ENCODE measurements at regions not wholly inside any gene's neighbourhood (a gene's known extent, or its start where the extent isn't known, plus 50 kb on each side); places are given as distances from the start of the nearest gene placed in this dataset.

DNA sequence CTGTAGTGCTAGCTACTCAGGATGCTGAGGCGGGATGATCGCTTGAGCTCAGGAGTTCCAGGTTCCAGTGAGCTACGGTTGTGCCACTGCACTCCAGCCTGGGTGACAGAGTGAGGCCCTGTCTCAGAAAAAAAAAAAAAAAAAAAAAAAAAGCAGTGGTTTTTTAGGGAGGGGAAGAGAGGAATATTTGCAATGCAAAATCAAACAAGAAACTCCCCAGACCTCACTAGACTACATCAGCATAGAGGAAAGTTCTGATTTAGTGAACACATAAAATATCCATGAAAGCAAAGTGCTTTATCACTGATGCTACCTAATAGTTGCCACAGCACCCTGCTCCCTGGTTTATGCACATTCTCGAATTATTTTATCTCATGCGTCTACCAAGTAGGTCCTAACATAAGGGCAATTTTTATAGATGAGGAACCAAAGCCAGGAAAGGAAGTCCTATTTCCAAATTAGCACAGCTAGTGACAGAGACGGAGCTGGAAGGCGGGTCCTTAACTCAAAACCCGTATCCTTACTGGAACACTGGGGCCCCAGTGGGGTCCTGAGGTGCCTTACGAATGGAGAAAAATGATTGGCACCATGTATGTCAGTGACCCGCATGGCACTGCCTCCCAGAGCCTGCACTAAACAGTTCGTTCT is 50.7 kb upstream of the GPR157 start:
- POLR2A ChIA-PET: no interaction called here

DNA sequence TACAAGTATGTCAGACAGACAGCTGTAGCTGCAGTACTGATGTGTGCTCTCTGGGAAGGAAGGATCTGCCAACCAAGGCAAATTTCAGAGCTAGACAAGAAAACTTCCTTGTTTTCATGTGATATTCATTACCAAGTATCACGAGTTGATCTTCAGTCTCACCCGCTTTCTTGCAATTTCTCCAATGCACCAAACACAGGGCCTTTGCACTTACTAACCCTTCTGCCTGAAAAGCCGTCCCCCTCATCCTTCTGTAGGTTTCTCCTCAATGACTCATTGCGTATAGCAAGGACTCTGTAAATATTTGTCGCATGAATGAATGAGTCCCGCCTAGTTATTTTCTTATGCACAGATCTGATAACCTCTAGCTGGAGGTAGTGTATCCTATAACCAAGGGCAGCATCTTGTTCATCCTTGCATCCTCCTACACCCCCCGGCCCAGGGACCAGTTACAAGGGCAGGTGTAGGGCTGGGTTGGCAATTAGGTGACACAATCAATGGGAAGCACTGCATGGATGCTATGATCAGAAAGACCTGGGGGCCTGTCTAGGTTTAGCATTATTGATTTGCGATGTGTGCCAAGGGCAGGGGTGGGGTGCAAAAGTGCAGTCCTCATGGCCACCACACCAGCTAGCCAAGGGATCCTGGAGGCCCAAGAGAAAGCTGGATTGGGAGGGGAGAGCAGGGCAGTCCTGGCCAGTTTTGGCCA is 51.4 kb upstream of the GPR157 start:
- Mint-ChIP-seq H3K27me3 (ENCODE audit: low read depth) (peaks cover 14% of the 10 kb centered on the region), H3K27ac (no peak overlapping the region), H3K9me3 (ENCODE audit: insufficient read depth) (no peaks in the 10 kb centered on the region), H3K4me3 (peak overlapping the region; percentile 76), H3K36me3 (ENCODE audit: low read depth) (peaks cover 18% of the 10 kb centered on the region), H3K4me1 (ENCODE audit: low read depth) (peaks cover 34% of the 10 kb centered on the region)
- no peak for DNase-seq
- CTCF ChIA-PET: interaction anchor here (0.6 to 3.1 kb wide), 17 partner anchors 8 to 331 kb away, joined by 3 to 12 read pairs (median 4); partner anchors contain the start of gene H6PD
- POLR2A ChIA-PET: interaction anchor here (0.7 kb wide), 1 partner anchor 11 kb away, joined by 3 read pairs; no protein-coding TSS in a partner anchor
- no peak for ATAC-seq

More for the DNA sequence above, 50.7 kb upstream of the GPR157 start:
- Mint-ChIP-seq H3K27ac (no peak overlapping the region), H3K4me1 (ENCODE audit: low read depth) (peaks cover 32% of the 10 kb centered on the region), H3K36me3 (ENCODE audit: low read depth) (peaks cover 16% of the 10 kb centered on the region), H3K27me3 (ENCODE audit: low read depth) (peaks cover 13% of the 10 kb centered on the region), H3K4me3 (no peak overlapping the region), H3K9me3 (ENCODE audit: insufficient read depth) (no peaks in the 10 kb centered on the region)
- CTCF ChIA-PET: interaction anchor here (0.7 to 3.1 kb wide), 6 partner anchors 9 to 1277 kb away, joined by 3 to 10 read pairs (median 6); no protein-coding TSS in a partner anchor
- no peak for DNase-seq
- no peak for ATAC-seq

DNA sequence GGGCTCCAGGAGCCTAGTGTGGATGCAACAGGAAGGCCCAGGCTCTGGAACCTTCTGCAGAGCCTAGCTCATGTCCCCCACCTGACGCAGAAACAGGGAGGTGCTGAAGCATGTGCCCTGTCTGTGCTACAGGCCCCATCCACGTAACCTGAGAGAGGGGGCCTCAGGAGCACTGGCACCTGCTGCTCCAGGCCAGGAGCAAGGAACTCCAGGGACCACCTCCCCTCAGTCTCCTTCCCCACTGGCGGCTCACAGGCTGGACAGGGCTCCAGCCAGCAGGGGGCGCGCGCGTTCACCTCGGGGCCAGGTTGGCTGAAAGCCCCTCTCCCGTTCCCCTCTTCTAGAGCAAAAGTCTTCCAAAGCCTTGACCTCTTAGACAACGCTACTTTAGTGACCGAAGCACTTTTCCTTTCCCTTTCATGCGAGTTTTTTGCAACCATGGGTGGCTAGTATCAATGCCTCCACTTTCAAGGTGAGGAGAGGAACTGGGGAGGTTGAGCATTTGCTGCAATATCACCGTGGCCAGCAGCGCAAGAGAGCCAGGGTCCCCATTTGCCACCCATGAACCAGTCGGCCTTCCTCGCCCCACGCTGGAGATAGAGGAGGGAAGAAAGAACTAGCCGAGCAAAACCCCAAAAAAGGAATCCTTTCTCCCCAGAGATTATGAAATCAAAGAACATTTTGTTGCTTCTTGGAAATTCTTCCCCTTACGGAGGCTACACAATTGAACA is 52.4 kb upstream of the GPR157 start:
- Mint-ChIP-seq H3K4me1 (ENCODE audit: low read depth) (peaks cover 37% of the 10 kb centered on the region), H3K27ac (peak overlapping the region; percentile 64), H3K36me3 (ENCODE audit: low read depth) (peaks cover 18% of the 10 kb centered on the region), H3K4me3 (peak overlapping the region; percentile 76), H3K27me3 (ENCODE audit: low read depth) (peaks cover 14% of the 10 kb centered on the region), H3K9me3 (ENCODE audit: insufficient read depth) (no peaks in the 10 kb centered on the region)
- POLR2A ChIA-PET: interaction anchor here (0.7 kb wide), 1 partner anchor 12 kb away, joined by 3 read pairs; no protein-coding TSS in a partner anchor
- CTCF ChIA-PET: interaction anchor here (0.6 to 3.1 kb wide), 17 partner anchors 7 to 310 kb away, joined by 3 to 12 read pairs (median 4); partner anchors contain the start of gene H6PD
- DNase-seq: peak; percentile 76
- peak; percentile 77 for ATAC-seq

DNA sequence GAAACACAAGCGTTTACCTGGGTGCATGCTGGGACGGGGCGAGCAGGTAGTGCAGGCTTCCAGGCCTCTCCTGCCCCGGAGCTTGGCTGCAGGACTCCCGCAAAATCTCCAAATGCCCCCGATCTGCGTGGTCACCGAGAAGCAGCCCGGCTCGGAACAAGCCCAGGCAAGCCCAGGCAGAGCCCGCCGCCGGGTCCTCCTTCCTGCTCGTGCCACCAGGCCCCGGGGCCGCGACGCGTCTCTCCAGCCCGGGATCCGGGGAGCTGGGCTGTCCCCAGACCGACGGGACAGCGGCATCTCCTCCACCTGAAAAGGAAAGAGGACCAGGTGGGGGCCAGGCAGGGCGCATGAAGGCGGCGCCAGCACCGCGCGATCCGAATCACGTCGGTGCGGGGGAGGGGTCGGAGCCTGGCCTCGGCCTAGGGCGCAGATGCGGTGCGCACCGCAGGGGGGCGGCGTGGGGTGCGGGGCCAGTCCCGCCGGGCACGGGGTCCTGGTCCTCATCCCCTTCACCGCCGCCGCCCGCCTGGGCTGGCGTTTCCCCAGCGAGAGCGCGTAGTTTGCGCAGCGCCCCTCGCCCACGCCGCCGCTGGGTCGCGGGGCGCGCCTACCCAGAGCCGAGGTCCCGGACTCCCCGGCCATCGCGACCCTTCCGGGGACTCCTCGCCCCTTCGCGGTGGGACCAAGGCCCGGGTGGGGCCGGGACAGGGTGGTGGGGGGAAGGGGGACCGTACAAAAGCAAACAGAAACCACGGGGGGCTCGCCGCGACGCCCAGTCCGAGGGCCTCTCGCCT is 52.4 kb upstream of the H6PD start:
- peak; percentile 63 for ATAC-seq
- ChIA-PET CTCF (interaction anchor here (1.6 to 2.5 kb wide), 3 partner anchors 15 to 67 kb away, joined by 4 to 12 read pairs (median 11); no protein-coding TSS in a partner anchor), POLR2A (no interaction called here)
- Mint-ChIP-seq H3K4me3 (peak overlapping the region; percentile 77), H3K4me1 (ENCODE audit: low read depth) (peaks cover 37% of the 10 kb centered on the region), H3K36me3 (ENCODE audit: low read depth) (peaks cover 18% of the 10 kb centered on the region), H3K27me3 (ENCODE audit: low read depth) (peaks cover 14% of the 10 kb centered on the region), H3K9me3 (ENCODE audit: insufficient read depth) (no peaks in the 10 kb centered on the region), H3K27ac (peak overlapping the region; percentile 64)
- DNase-seq: peak; percentile 57

GRCh38 chr1:9182784-9183257 is 51.8 kb upstream of the H6PD start:
- Mint-ChIP-seq H3K27ac (no peak overlapping the region), H3K27me3 (ENCODE audit: low read depth) (peaks cover 14% of the 10 kb centered on the region), H3K4me3 (peak overlapping the region; percentile 77), H3K4me1 (ENCODE audit: low read depth) (peaks cover 40% of the 10 kb centered on the region), H3K36me3 (ENCODE audit: low read depth) (peaks cover 18% of the 10 kb centered on the region), H3K9me3 (ENCODE audit: insufficient read depth) (no peaks in the 10 kb centered on the region)
- ChIA-PET POLR2A (interaction anchor here (0.6 kb wide), 1 partner anchor 11 kb away, joined by 3 read pairs; no protein-coding TSS in a partner anchor), CTCF (interaction anchor here (1.6 to 1.8 kb wide), 2 partner anchors 18 to 67 kb away, joined by 4 to 11 read pairs; no protein-coding TSS in a partner anchor)
- DNase-seq (no peak), ATAC-seq (peak; percentile 13)

- DNase-seq: no peak
- no peak for ATAC-seq
- peaks cover 18% of the 10 kb centered on the region for H3K36me3 Mint-ChIP-seq (ENCODE audit: low read depth)
- ChIA-PET CTCF (interaction anchor here (1.6 kb wide), 1 partner anchor 66 kb away, joined by 4 read pairs; no protein-coding TSS in a partner anchor), POLR2A (interaction anchor here (0.6 kb wide), 1 partner anchor 10 kb away, joined by 3 read pairs; no protein-coding TSS in a partner anchor)
- H3K27ac Mint-ChIP-seq: peak overlapping the region; percentile 55
- peaks cover 14% of the 10 kb centered on the region for H3K27me3 Mint-ChIP-seq (ENCODE audit: low read depth)
- no peaks in the 10 kb centered on the region for H3K9me3 Mint-ChIP-seq (ENCODE audit: insufficient read depth)
- H3K4me3 Mint-ChIP-seq: peak overlapping the region; percentile 62
- peaks cover 40% of the 10 kb centered on the region for H3K4me1 Mint-ChIP-seq (ENCODE audit: low read depth)
Observed at GRCh38 chr1:9183441-9183840, 51.1 kb upstream of the H6PD start.

DNA sequence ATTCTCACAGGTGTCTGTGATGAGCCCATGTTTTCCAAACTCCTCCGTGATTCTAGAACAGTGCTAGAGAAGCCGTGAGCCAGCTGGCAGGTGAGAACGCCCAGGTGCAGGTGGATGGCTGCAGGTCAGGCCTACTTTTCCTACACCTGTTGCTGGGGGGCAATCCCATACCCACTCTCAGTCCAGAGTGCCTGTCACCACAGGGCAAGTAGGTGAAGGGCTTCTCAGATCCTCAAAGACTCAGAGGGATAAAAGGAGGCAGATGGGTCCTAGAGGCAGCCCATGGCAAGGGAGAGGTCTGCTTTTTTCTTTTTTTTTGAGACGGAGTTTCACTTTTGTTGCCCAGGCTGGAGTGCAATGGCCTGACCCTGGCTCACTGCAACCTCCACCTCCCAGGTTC is 50.7 kb upstream of the H6PD start:
- peaks cover 38% of the 10 kb centered on the region for H3K4me1 Mint-ChIP-seq (ENCODE audit: low read depth)
- POLR2A ChIA-PET: no interaction called here
- CTCF ChIA-PET: interaction anchor here (1.3 kb wide), 1 partner anchor 13 kb away, joined by 4 read pairs; no protein-coding TSS in a partner anchor
- H3K9me3 Mint-ChIP-seq (ENCODE audit: insufficient read depth): no peaks in the 10 kb centered on the region
- H3K36me3 Mint-ChIP-seq (ENCODE audit: low read depth): peaks cover 14% of the 10 kb centered on the region
- DNase-seq (no peak), ATAC-seq (no peak)
- peak overlapping the region; percentile 62 for H3K4me3 Mint-ChIP-seq
- no peak overlapping the region for H3K27ac Mint-ChIP-seq
- peaks cover 14% of the 10 kb centered on the region for H3K27me3 Mint-ChIP-seq (ENCODE audit: low read depth)

DNA sequence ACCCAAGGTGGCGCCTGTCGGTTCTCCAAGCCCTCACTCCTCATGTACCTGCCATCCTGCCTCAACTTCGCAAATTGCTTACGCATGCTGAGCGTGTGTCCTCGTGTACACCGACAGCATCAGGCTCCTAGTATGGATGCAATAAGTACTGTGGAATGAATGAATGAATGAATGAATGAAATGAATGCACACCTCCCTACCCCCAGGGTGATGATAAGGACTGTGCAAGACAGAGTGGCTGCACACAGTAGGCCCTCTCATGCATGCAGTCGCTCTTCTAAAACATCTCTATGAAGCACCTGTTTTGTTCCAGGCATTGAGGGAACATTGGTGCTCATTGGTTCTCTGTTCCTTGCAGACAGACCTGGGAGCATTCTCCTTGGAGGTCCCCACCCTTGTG is 49.8 kb upstream of the H6PD start:
- Mint-ChIP-seq H3K36me3 (ENCODE audit: low read depth) (peaks cover 12% of the 10 kb centered on the region), H3K27me3 (ENCODE audit: low read depth) (peaks cover 16% of the 10 kb centered on the region), H3K4me3 (no peak overlapping the region), H3K9me3 (ENCODE audit: insufficient read depth) (no peaks in the 10 kb centered on the region), H3K4me1 (ENCODE audit: low read depth) (peaks cover 35% of the 10 kb centered on the region), H3K27ac (no peak overlapping the region)
- ChIA-PET POLR2A (no interaction called here), CTCF (interaction anchor here (1.3 kb wide), 1 partner anchor 12 kb away, joined by 4 read pairs; no protein-coding TSS in a partner anchor)
- ATAC-seq (no peak), DNase-seq (no peak)
